Mammary epithelial cell (primary cell): ENCODE measurements at regions not wholly inside any gene's neighbourhood (a gene's known extent, or its start where the extent isn't known, plus 50 kb on each side); places are given as distances from the start of the nearest gene placed in this dataset.

ENCODE experiments used
- EZH2 ChIP-seq: IDR thresholded peaks from 2 replicates; pipeline ENCODE4 v1.6.1; 2012; ENCODE audit warnings: low read length, inconsistent platforms, borderline replicate concordance
- TF ChIP-seq, protein P1 (sequence below), 2 donors: IDR thresholded peaks in 1 of 2; conservative IDR thresholded peaks in 1 of 2; 2 replicates each; pipeline ENCODE4 v1.5.1; 2011 to 2012; ENCODE audit warnings: inconsistent platforms in 2 of 2, low read length in 2 of 2, mild to moderate bottlenecking in 2 of 2, control low read depth in 1 of 2, low read depth in 1 of 2; ENCODE audit not compliant: insufficient read depth in 1 of 2; ENCODE audit errors: extremely low read depth in 1 of 2

DNA sequence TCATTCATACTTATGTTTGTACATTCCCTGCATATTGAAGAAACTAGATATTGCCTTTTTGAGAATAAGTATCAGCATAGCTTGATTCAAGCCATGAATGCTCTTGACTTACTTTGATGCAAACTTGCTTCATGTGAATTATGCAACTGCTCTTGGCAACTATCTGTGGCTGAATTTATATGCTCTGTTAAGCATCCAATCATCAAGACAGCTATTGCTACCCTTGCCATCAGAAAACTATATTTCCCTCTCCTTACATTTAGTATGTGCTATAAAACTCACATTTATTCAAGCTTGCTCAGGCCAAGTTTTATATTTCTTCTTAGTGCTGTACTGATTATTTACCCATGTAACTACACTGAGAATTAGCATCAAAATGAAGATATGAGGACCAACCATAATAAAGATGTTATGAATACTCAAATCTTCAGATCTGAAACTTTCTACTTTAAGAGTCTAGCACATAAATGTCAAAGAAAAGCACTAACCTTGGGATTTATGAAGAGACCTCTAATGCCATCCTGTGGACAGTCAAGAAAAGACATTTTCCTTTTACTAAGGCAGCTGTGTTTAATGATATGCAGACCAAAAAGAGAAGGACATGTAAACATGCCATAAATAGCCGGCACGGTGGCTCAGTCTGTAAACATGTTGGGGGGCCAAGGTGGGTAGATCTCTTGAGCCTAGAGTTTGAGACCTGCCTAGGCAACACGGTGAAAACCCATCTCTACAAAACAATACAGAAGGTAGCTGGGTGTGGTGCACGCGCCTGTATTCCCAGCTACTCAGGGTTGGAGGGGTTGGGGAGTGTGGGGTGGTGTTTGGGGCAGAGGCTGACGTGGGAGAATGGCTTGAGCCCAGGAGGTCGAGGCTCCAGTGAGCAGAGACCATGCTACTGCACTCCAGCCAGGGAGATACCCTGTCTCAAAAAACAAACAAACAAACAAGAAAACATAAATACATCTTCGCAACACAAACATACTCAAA lies 267.0 kb upstream of the TYRP1 start:
- TF ChIP-seq, protein P1, sequence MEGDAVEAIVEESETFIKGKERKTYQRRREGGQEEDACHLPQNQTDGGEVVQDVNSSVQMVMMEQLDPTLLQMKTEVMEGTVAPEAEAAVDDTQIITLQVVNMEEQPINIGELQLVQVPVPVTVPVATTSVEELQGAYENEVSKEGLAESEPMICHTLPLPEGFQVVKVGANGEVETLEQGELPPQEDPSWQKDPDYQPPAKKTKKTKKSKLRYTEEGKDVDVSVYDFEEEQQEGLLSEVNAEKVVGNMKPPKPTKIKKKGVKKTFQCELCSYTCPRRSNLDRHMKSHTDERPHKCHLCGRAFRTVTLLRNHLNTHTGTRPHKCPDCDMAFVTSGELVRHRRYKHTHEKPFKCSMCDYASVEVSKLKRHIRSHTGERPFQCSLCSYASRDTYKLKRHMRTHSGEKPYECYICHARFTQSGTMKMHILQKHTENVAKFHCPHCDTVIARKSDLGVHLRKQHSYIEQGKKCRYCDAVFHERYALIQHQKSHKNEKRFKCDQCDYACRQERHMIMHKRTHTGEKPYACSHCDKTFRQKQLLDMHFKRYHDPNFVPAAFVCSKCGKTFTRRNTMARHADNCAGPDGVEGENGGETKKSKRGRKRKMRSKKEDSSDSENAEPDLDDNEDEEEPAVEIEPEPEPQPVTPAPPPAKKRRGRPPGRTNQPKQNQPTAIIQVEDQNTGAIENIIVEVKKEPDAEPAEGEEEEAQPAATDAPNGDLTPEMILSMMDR (conservative IDR thresholded peaks at IDR 0.05 in 1 of 2, IDR thresholded peaks at IDR 0.05 in 1 of 2; ENCODE audit: extremely low read depth in 1 of 2, insufficient read depth in 1 of 2, low read depth in 1 of 2, low read length in 2 of 2): peak in 1 of 2 donors; percentile 35
- no peak for TF ChIP-seq EZH2
